Cardiac fibroblast (primary cell): ENCODE measurements at regions not wholly inside any gene's neighbourhood (a gene's known extent, or its start where the extent isn't known, plus 50 kb on each side); places are given as distances from the start of the nearest gene placed in this dataset.

Experiments
- DNase-seq, 2 donors: peaks; one replicate each; pipeline versions ENCODE4 v3.0.0 to v3.0.0-alpha.2; 2010; ENCODE audit warnings: low read depth in 2 of 2
- H3K4me3 ChIP-seq, 2 donors: replicated peaks in 1 of 2; 1 replicate in 1 of 2; 2 replicates in 1 of 2; pipeline ENCODE4 v1.5.1; 2011; ENCODE audit warnings: low read depth in 2 of 2, low read length in 2 of 2, mild to moderate bottlenecking in 2 of 2, moderate library complexity in 1 of 2
- TF ChIP-seq, protein P1 (sequence below): IDR thresholded peaks from one replicate; pipeline ENCODE4 v1.5.1; 2011; ENCODE audit warnings: low read depth, mild to moderate bottlenecking, low read length, inconsistent platforms

DNA sequence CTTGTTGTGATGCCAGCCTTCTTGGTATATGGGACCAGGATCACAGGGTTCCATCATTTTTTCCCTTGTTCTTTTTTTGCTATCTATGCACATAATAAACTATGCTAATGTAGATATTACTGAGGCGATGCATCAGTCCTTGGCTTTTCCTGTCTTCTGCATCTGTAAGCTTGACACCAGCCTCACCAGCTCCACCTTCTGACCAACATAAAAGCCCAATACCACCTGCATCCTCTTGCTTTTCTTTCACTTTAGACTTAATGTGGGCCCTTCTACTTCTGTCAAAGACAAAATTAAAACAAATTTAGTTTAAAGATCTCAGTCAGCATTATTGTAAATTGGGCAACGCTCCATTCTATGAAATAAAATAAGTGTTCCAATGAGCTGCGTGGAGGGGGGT is 1718.8 kb upstream of the PCDH10 start:
- TF ChIP-seq, protein P1, sequence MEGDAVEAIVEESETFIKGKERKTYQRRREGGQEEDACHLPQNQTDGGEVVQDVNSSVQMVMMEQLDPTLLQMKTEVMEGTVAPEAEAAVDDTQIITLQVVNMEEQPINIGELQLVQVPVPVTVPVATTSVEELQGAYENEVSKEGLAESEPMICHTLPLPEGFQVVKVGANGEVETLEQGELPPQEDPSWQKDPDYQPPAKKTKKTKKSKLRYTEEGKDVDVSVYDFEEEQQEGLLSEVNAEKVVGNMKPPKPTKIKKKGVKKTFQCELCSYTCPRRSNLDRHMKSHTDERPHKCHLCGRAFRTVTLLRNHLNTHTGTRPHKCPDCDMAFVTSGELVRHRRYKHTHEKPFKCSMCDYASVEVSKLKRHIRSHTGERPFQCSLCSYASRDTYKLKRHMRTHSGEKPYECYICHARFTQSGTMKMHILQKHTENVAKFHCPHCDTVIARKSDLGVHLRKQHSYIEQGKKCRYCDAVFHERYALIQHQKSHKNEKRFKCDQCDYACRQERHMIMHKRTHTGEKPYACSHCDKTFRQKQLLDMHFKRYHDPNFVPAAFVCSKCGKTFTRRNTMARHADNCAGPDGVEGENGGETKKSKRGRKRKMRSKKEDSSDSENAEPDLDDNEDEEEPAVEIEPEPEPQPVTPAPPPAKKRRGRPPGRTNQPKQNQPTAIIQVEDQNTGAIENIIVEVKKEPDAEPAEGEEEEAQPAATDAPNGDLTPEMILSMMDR: no peak
- H3K4me3 ChIP-seq: no peak overlapping the region
- DNase-seq: no peak

DNA sequence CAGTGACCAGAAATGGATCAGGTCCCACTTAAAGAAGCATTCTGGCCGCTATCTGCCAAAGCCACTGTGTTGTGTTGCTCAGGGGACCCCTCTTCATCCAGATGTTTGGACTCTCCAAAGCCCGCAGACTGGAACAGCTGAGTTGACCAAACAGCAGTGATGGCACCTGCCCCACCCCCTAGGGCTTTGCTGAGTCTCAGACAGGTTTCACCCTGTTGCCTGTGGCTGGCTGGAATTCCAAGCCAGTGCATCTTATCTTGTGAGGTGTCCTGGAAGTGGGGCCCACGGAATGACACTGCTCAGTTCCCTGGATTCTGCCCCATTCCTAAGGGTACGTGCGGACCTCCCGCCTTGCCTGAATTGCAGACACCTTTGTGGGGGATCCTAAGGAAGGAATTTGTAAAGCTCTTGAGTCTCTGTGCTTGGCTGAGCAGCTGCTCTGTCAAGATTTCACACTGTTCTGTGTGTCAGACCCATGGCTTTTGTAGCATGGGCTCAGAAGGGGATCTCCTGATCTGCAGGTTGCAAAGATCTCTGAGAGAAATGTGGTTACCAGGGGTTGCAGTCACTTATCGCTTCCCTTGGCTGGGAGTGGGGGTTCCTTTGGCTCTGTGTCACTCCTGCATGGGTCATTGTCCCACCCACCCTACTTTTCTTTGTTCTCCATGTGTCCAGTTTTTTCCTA is 1707.9 kb upstream of the PCDH10 start:
- H3K4me3 ChIP-seq: no peak overlapping the region
- TF ChIP-seq, protein P1: no peak
- DNase-seq: no peak

DNA sequence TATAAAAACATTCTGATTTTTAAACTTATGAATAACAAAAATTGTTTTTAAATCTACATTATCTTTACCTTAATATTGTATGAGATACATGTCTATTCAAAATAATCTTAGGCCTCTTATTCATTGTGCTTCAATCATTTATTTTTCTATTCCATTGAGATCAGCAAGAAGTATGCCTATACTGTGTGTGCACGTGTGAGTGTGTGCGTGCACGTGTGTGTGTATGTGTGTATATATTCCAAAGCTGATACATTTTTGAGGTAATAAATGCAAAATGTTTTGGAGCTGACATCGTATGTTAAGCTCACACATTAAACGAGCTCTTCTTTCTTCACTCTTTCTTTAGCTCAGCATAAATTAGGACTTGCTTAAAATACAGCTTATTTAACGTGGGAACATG is 1701.2 kb upstream of the PCDH10 start:
- no peak for DNase-seq
- H3K4me3 ChIP-seq: no peak overlapping the region
- TF ChIP-seq, protein P1: no peak

DNA sequence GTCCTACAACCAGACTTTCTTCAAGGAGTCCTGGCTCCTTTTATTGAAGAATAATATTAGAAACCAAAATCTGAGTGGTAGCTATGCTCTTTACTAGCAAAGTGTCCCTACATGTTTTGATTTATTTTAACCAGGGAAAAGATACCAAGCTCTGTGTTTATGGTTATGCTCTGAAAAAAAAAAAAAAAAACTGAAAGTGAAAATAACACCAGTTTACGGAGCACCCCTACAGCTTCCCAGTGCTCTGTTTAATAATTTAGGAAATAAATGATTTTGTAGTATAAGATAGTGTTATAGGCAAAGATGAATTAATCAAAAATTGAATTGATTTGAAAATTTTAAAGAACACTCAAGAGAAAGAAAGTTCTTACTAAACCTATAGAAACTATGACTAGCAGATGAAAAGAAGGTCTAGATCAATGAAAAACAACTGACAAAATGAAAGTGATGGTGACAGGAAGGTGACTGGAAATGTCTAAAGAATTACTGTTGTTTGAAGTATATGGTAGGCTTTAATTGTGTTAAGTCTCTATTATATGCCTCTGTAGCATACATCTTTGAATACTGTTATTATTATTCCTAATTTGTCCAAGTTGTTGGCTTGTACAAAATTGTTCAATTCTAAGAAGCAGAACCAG is 1698.4 kb upstream of the PCDH10 start:
- TF ChIP-seq, protein P1: no peak
- DNase-seq: no peak
- no peak overlapping the region for H3K4me3 ChIP-seq

DNA sequence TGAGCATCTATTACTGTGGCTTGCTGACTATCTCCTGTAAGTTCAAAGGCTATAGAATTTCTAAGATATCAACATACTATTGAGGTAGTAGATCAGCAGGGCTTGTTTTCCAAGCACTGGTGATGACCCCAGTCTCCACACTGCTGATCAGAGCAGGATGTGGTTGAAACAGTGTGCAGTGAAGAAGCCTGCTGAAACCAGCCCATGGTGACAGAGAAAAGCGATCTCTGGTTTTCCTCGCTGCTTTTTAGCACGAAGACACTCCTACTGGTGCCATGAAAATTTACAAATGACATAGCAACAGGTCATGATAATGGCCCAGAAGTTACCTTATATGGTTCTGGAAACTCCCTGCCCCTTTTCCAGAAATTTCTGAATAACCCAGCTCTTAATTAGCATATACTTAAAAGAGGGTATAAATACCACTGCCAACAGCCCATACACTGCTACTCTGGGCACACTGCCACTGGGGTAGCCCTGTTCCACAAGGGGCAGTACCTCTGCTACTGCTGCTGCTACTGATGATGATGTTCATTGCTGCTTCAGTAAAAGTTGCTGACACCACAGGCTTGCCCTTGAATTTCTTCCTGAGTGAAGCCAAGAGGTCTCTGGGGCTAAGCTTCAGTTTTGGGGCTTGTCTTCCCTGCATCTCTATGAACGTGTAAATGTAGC is 1689.5 kb upstream of the PCDH10 start:
- TF ChIP-seq, protein P1: no peak
- H3K4me3 ChIP-seq: no peak overlapping the region
- DNase-seq: no peak

DNA sequence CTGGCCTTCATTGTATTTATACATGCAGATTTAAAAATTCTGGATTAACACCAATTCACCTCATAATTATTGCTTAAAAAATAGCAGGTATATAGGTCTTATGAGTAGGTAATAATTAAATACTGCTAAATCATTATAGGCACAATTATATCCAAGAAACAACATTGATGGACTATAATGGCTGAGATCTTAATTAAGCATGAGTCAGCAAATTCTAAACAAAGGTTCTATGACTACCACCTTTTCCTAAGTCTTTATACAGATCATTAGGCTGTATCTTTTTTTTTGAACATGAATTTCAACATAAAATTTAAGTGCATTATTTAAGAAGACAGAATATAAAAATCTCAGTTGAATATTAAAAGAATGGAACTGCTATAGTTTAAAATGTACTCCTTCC is 1678.7 kb upstream of the PCDH10 start:
- TF ChIP-seq, protein P1: no peak
- H3K4me3 ChIP-seq: no peak overlapping the region
- no peak for DNase-seq
